HEK293T (cell line): ENCODE measurements at regions not wholly inside any gene's neighbourhood (a gene's known extent, or its start where the extent isn't known, plus 50 kb on each side); places are given as distances from the start of the nearest gene placed in this dataset.

Experiments used
- ARNT ChIP-seq: fragments of 450-650 bp; IDR thresholded peaks from 2 replicates; pipeline ENCODE4 v1.6.1; 2017; ENCODE audit warnings: mild to moderate bottlenecking
- BHLHE40 ChIP-seq: fragments of 450-650 bp; IDR thresholded peaks from 2 replicates; pipeline ENCODE4 v1.6.1; 2016; ENCODE audit warnings: mild to moderate bottlenecking, moderate library complexity, borderline replicate concordance
- CTBP1 ChIP-seq: fragments of 450-650 bp; IDR thresholded peaks from 2 replicates; pipeline ENCODE4 v1.6.1; 2016; ENCODE audit warnings: borderline replicate concordance
- ELF4 ChIP-seq: fragments of 450-650 bp; IDR thresholded peaks from 2 replicates; pipeline ENCODE4 v1.6.1; 2017; ENCODE audit warnings: antibody characterized with exemption
- FOXA1 ChIP-seq: fragments of 450-650 bp; IDR thresholded peaks from 2 replicates; pipeline ENCODE4 v1.6.1; 2016; ENCODE audit warnings: mild to moderate bottlenecking
- FOXM1 ChIP-seq: fragments of 450-650 bp; IDR thresholded peaks from 2 replicates; pipeline ENCODE4 v1.6.1; 2017; ENCODE audit warnings: mild to moderate bottlenecking, borderline replicate concordance
- L3MBTL2 ChIP-seq: fragments of 450-650 bp; conservative IDR thresholded peaks from 2 replicates; pipeline ENCODE4 v1.6.1; 2016; ENCODE audit warnings: mild to moderate bottlenecking
- LEF1 ChIP-seq: fragments of 450-650 bp; IDR thresholded peaks from 2 replicates; pipeline ENCODE4 v1.6.1; 2017; ENCODE audit warnings: mild to moderate bottlenecking, borderline replicate concordance
- NFRKB ChIP-seq: fragments of 450-650 bp; IDR thresholded peaks from 2 replicates; pipeline ENCODE4 v1.6.1; 2016; ENCODE audit warnings: mild to moderate bottlenecking, moderate library complexity
- PKNOX1 ChIP-seq: fragments of 450-650 bp; IDR thresholded peaks from 2 replicates; pipeline ENCODE4 v1.6.1; 2016
- SP1 ChIP-seq: fragments of 450-650 bp; IDR thresholded peaks from 2 replicates; pipeline ENCODE4 v1.6.1; 2017
- TARDBP ChIP-seq: fragments of 450-650 bp; IDR thresholded peaks from 2 replicates; pipeline ENCODE4 v1.6.1; 2016
- ZNF384 ChIP-seq: fragments of 450-650 bp; IDR thresholded peaks from 2 replicates; pipeline ENCODE4 v1.6.1; 2016

- no peak for TF ChIP-seq BHLHE40
- TF ChIP-seq ZNF384: no peak
- TF ChIP-seq ARNT: no peak
- TF ChIP-seq CTBP1: no peak
- TF ChIP-seq LEF1: no peak
- no peak for TF ChIP-seq FOXA1
- no peak for TF ChIP-seq L3MBTL2
- TF ChIP-seq NFRKB: no peak
- TF ChIP-seq SP1: no peak
- no peak for TF ChIP-seq PKNOX1
- TF ChIP-seq FOXM1: no peak
- TF ChIP-seq ELF4: no peak
- TF ChIP-seq TARDBP: no peak
These were observed 206.4 kb upstream of the CITED2 start for GRCh38 chr6:139580592-139581484.
